GM18870 (cell line): ENCODE measurements at regions not wholly inside any gene's neighbourhood (a gene's known extent, or its start where the extent isn't known, plus 50 kb on each side); places are given as distances from the start of the nearest gene placed in this dataset.

Source experiments
- ATAC-seq: cut with Tn5 transposase; IDR thresholded peaks from one replicate; pipeline ENCODE4 v1.9.1; 2021; ENCODE audit warnings: moderate library complexity; ENCODE audit not compliant: unreplicated experiment

DNA sequence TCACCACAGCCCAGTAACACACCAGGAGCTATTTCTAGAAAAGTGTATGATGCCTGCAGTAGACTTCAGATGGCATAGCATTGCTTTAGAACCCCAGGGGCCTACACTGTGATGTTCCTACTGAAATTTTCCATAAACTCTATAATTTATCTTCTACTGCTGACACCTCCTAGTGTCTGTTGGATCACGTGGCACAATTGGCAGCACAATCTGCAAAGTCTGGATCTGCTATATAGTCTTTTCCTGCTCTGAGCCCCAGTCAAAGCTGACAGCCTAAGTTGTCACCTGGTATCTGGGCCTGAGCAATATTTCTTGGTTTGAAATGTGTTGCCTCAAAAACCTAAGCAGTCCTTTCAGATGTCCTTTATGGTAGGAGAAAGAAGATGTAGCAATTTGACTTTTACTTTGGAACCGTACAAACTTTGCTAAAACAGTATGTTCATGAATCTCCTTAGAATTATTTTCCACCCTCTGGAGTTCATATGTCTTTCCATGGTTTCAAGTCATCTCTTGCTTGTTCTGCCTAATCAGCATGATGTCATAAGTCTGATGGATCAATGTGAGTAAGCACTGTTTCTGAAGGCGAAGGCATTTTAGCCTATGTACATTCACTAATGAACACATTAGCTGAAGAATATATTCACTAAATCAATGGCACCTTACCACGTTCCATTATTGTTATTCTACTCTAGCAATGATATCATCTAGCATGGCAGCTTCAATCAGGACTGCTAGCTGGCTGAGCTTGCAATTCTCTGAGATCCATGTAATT, 536.5 kb upstream of the NBEA start:
- no peak for ATAC-seq

- no peak for ATAC-seq
Measured at GRCh38 chr13:34408640-34409039, 533.4 kb upstream of the NBEA start.

GRCh38 chr13:34409496-34410182, 532.4 kb upstream of the NBEA start:
- ATAC-seq: no peak

GRCh38 chr13:34410678-34411077, 531.4 kb upstream of the NBEA start:
- no peak for ATAC-seq

- ATAC-seq: no peak
Measured at GRCh38 chr13:34411177-34411576, 530.9 kb upstream of the NBEA start.

- ATAC-seq: no peak
Measured at GRCh38 chr13:34411894-34412293, 530.2 kb upstream of the NBEA start.

DNA sequence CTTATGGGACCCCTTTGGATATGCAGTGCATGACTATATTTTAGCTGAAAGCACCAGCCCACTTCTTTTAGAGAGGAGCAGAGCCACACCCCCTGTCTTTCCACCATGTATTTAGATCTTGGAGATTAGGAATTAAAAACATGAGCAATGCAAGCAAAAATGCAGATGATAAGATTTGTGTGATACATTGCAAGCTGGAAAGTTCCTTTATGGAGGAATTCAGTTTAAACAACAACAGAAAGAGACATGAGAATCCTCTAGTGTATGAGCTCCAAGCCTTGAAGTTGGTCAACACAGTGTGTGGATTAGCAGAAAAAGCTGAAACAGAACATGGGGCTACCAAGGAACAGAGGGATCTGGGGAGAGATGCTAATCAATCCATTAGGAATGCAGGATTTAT, 529.8 kb upstream of the NBEA start:
- ATAC-seq: no peak

GRCh38 chr13:34412817-34413375, 529.2 kb upstream of the NBEA start:
- ATAC-seq: no peak

DNA sequence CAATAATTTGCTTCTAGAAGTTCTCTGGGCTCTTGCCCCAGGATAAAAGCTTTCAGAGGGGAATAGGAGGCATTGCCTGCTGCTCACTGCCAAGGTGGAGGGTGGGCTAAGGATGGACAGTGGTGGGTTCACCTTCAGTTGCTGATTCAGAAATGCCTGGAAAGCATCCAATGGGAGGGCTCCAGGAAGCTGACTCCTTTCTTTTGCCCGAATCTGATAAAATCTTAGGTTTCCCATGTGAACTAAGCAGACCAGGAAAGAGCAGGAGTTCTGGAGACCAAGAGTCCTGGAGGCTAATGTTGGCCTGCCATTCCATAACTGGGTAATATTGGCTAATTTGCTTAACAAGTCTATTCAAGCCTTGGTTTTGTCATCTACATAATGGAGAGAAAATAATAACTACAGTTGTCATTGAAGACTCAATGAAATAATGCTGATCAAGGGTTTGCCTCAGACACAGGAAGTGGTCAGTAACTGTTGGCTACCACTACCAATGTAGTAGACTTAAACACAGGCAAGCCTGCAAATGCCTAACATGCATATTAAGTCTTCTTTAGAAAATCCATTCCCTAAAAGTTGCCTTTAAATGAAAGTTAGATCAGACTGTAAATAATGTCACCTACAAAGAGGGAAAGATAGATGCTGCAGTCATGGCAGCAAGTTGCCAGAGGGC, 528.4 kb upstream of the NBEA start:
- ATAC-seq: no peak

GRCh38 chr13:34414616-34415015, 527.5 kb upstream of the NBEA start:
- ATAC-seq: no peak

DNA sequence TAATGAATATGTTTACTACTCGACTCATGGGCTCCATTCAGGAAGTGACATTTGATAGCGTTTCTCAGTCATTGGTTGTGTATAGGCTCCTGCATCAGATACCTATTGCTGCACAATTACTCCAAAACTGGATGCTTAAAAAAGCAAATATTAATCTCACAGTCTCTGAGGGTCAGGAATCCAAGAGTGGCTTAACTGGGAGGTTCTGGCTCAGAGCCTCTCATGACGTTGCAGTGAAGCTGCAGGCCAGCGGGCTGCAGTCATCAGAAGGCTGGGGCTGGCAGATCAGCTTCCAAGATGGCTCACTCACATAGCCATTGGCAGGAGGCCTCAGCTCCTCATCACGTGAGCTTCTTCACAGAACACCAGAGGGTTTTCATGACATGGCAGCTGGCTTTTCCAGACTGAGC, 525.1 kb upstream of the NBEA start:
- ATAC-seq: no peak

GRCh38 chr13:34417896-34418295, 524.2 kb upstream of the NBEA start:
- no peak for ATAC-seq

GRCh38 chr13:34419025-34419424, 523.0 kb upstream of the NBEA start:
- no peak for ATAC-seq

- no peak for ATAC-seq
Measured at GRCh38 chr13:34419755-34420154, 522.3 kb upstream of the NBEA start.

- no peak for ATAC-seq
Measured at GRCh38 chr13:34420702-34421346, 521.2 kb upstream of the NBEA start.

GRCh38 chr13:34421347-34421719, 520.7 kb upstream of the NBEA start:
- ATAC-seq: no peak

DNA sequence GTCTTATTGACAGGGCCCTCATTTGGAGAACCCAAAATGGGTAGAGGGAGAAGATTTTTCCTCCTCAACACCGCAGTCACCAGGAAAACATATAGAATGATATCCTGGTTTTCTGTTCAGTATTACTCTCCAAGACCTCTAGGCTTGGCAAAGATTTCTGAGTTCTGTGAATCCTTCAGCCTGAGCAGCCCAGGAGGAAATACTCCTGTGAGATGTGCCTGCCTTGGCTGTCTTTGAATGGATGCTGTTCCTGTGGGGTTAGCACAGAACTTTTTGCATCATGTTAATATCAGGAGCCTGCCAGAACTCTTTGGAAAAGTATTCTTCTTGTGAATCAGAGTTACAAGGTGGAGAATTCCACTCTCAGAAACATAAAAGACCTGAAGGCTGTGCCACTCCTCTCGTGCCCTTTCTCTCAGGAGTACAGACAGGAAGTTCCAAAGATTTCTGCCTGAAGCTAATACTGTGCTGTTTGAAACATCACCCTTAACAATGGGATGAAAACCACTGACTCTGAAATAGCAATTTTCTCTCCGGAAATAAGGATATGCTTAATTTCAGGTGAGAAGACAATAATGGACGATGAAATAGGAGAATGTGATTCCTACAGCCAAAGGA, 520.1 kb upstream of the NBEA start:
- no peak for ATAC-seq

DNA sequence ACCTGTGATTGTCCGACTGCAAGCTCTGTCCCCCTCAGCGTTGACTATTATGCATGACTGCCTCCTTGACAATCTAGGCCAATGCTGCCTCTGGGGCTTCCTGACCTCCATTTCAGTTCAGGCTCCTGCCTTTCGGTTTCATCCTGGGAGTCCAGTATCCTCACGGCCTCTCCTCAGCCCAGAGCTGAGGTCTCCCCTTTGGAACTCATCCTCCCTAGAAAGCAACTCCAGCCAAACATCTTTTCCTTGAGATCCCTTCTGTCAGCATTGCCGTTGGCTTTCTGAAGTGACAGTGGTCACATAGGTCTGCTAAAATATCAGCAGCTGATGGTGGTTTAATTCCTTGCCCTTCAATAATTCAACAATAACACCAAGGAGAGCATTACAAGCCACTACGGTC, 519.1 kb upstream of the NBEA start:
- ATAC-seq: no peak

DNA sequence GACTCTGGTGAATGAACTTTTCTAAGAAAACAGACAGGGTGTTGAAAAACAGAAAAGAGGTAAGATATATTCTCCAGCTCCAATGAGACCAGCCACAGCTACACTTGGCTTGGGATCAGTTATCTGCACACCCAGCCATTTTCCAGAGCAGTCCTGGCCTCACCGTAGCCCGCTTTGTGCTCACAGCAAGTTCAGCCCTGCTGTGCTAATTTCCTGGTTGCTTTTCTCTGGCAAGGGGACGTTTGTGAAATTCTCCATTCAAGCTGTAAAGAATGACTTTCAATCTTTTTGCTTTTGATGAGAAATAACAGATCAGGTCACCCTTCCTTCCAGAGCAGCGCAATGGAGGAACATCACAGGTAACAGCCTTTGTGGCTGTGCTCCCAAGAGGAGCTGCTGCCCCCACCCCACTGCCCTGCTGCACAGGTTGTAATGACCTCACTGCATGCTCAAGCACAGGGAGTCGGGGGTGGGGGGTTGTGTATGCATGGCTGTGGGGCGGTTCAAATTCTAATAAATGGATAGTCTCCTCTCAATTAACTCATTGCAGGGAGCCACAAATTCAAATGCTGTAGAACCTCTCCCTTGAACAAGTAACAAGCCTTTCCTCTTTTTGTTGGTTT, 516.6 kb upstream of the NBEA start:
- no peak for ATAC-seq

DNA sequence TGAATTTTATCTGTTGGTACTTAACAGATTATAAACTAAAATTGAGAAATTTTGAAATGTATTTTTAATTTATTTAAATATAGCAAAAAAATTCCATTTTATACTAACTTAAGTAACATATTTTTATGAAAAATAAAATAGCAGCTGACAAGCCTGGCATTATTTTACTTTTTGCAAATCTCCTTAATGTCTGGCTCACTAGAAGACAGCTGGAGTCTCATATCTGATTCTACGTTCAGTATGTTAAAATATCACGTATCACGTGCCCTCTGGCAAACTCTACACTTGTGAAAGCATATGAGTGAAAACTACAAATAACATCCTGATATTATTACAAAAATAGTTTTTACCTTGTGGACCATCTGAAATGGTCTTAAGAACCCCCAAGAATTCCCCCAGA, 513.2 kb upstream of the NBEA start:
- no peak for ATAC-seq
